Neural progenitor cell (in vitro differentiated cells): ENCODE measurements at regions not wholly inside any gene's neighbourhood (a gene's known extent, or its start where the extent isn't known, plus 50 kb on each side); places are given as distances from the start of the nearest gene placed in this dataset.

ENCODE experiments used
- DNase-seq: peaks from one replicate; pipeline ENCODE4 v3.0.0-alpha.2; 2016; ENCODE audit warnings: low spot score
- H2AFZ ChIP-seq: fragments of 200-600 bp; sonication (generic); replicated peaks from 2 replicates; pipeline ENCODE4 v1.6.1; 2016; ENCODE audit warnings: antibody characterized with exemption
- H3F3A ChIP-seq: fragments of 200-600 bp; sonication (generic); 2 replicates; pipeline ENCODE4 v1.6.1; 2016; ENCODE audit warnings: antibody characterized with exemption, low read depth
- H3K27ac ChIP-seq: fragments of 200-600 bp; sonication (generic); 2 replicates; pipeline ENCODE4 v1.5.1; 2016; ENCODE audit warnings: mild to moderate bottlenecking
- H3K27me3 ChIP-seq: fragments of 200-600 bp; sonication (generic); 2 replicates; pipeline ENCODE4 v1.6.1; 2016; ENCODE audit warnings: mild to moderate bottlenecking, moderate library complexity
- H3K36me3 ChIP-seq: fragments of 200-600 bp; sonication (generic); 2 replicates; pipeline ENCODE4 v1.5.1; 2016
- H3K4me1 ChIP-seq: fragments of 200-600 bp; sonication (generic); 2 replicates; pipeline ENCODE4 v1.6.1; 2016; ENCODE audit warnings: mixed run types
- H3K4me2 ChIP-seq: fragments of 200-600 bp; sonication (generic); 2 replicates; pipeline ENCODE4 v1.6.1; 2016
- H3K4me3 ChIP-seq: fragments of 200-600 bp; sonication (generic); 2 replicates; pipeline ENCODE4 v1.5.1; 2016
- H3K79me2 ChIP-seq: fragments of 200-600 bp; sonication (generic); 2 replicates; pipeline ENCODE4 v1.6.1; 2016; ENCODE audit warnings: low read depth
- H3K9ac ChIP-seq: fragments of 200-600 bp; sonication (generic); 2 replicates; pipeline ENCODE4 v1.6.1; 2016
- H3K9me3 ChIP-seq: fragments of 200-600 bp; sonication (generic); 2 replicates; pipeline ENCODE4 v1.5.1; 2016; ENCODE audit warnings: low read depth
- H4K20me1 ChIP-seq: fragments of 200-600 bp; sonication (generic); 2 replicates; pipeline ENCODE4 v1.6.1; 2016; ENCODE audit warnings: low read depth
- H3K27ac Mint-ChIP-seq: 3 replicates; pipeline ENCODE4 v1.8.0; 2021; ENCODE audit warnings: mixed read lengths
- H3K27me3 Mint-ChIP-seq: 2 replicates; pipeline ENCODE4 v1.8.0; 2022; ENCODE audit warnings: low read depth, mild to moderate bottlenecking, inconsistent platforms, moderate library complexity, mixed read lengths; ENCODE audit not compliant: insufficient read depth
- H3K36me3 Mint-ChIP-seq: 3 replicates; pipeline ENCODE4 v1.8.0; 2021; ENCODE audit warnings: mixed read lengths
- H3K4me1 Mint-ChIP-seq: 3 replicates; pipeline ENCODE4 v1.8.0; 2021; ENCODE audit warnings: mixed read lengths
- H3K4me3 Mint-ChIP-seq: 3 replicates; pipeline ENCODE4 v1.8.0; 2021; ENCODE audit warnings: mild to moderate bottlenecking, moderate library complexity, mixed read lengths
- H3K9me3 Mint-ChIP-seq: 3 replicates; pipeline ENCODE4 v1.8.0; 2020; ENCODE audit warnings: mixed read lengths
- EZH2 ChIP-seq: fragments of 200-600 bp; sonication (generic); IDR thresholded peaks from 2 replicates; pipeline ENCODE4 v1.6.1; 2017; ENCODE audit warnings: antibody characterized with exemption, mild to moderate bottlenecking, moderate library complexity
- EZH2phosphoT487 ChIP-seq: fragments of 200-600 bp; sonication (generic); IDR thresholded peaks from 2 replicates; pipeline ENCODE4 v1.6.1; 2017; ENCODE audit warnings: antibody characterized with exemption
- TF ChIP-seq, protein P1 (sequence below): fragments of 200-600 bp; sonication (generic); IDR thresholded peaks from 2 replicates; pipeline ENCODE4 v1.5.1; 2017; ENCODE audit warnings: antibody characterized with exemption, mild to moderate bottlenecking

DNA sequence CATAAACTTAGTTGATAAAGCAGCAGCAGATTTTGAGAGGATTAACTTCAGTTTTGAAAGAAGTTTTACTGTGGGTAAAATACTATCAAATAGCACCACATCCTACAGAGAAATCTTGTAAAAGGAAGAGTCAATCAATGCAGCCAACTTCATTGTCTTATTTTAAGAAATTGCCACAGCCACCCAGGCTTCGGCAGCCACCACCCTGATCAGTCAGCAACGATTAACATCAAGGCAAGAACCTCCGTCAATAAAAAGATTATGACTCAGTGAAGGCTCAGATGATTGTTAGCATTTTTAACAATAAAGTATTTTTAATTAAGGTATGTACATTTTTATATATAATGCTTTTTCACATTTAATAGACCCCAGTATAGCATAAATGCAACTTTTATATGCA is 122.3 kb upstream of the NR4A3 start:
- no peaks in the 10 kb centered on the region for H3K36me3 Mint-ChIP-seq
- no peaks in the 10 kb centered on the region for H3K27me3 ChIP-seq

DNA sequence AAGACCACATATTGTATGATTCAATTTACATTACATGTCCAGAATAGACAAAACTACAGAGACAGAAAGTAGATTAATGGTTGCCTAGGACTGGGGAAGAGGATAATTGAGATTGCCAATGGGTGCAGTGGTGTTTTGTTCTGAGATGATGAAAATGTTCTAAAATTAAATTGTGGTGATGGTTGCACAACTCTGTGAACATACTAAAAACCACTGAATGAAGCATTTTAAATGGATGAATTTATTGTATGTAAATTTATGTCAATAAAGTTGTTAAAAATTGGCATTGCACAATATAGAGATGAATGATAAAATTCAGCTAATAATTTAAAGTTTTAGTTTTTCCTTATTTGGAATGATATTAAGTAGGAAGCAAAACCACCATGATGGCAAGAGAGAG is 109.5 kb upstream of the NR4A3 start:
- Histone ChIP-seq H3K9ac (no peak overlapping the region), H3K27me3 (no peaks in the 10 kb centered on the region), H3K4me1 (no peaks in the 10 kb centered on the region), H3K4me2 (no peak overlapping the region), H3F3A (no peaks in the 10 kb centered on the region), H4K20me1 (no peaks in the 10 kb centered on the region), H3K9me3 (no peaks in the 10 kb centered on the region), H3K27ac (no peak overlapping the region), H3K36me3 (no peaks in the 10 kb centered on the region), H2AFZ (no peak overlapping the region), H3K4me3 (no peak overlapping the region), H3K79me2 (no peaks in the 10 kb centered on the region)
- no peak for DNase-seq
- Mint-ChIP-seq H3K36me3 (no peaks in the 10 kb centered on the region), H3K27me3 (no peaks in the 10 kb centered on the region), H3K27ac (no peak overlapping the region), H3K4me1 (no peaks in the 10 kb centered on the region), H3K9me3 (no peaks in the 10 kb centered on the region), H3K4me3 (no peak overlapping the region)
- TF ChIP-seq EZH2phosphoT487: no peak
- TF ChIP-seq, protein P1, sequence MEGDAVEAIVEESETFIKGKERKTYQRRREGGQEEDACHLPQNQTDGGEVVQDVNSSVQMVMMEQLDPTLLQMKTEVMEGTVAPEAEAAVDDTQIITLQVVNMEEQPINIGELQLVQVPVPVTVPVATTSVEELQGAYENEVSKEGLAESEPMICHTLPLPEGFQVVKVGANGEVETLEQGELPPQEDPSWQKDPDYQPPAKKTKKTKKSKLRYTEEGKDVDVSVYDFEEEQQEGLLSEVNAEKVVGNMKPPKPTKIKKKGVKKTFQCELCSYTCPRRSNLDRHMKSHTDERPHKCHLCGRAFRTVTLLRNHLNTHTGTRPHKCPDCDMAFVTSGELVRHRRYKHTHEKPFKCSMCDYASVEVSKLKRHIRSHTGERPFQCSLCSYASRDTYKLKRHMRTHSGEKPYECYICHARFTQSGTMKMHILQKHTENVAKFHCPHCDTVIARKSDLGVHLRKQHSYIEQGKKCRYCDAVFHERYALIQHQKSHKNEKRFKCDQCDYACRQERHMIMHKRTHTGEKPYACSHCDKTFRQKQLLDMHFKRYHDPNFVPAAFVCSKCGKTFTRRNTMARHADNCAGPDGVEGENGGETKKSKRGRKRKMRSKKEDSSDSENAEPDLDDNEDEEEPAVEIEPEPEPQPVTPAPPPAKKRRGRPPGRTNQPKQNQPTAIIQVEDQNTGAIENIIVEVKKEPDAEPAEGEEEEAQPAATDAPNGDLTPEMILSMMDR: no peak

More for the DNA sequence above, 122.3 kb upstream of the NR4A3 start:
- no peaks in the 10 kb centered on the region for H3F3A ChIP-seq
- no peaks in the 10 kb centered on the region for H3K4me1 ChIP-seq
- H3K9ac ChIP-seq: no peak overlapping the region
- no peak overlapping the region for H3K4me3 Mint-ChIP-seq
- DNase-seq: no peak
- H2AFZ ChIP-seq: no peak overlapping the region
- no peaks in the 10 kb centered on the region for H3K36me3 ChIP-seq
- no peak overlapping the region for H3K27ac Mint-ChIP-seq
- no peaks in the 10 kb centered on the region for H4K20me1 ChIP-seq
- no peaks in the 10 kb centered on the region for H3K4me1 Mint-ChIP-seq
- H3K27me3 Mint-ChIP-seq: peaks cover 5% of the 10 kb centered on the region
- no peak overlapping the region for H3K4me2 ChIP-seq
- no peak overlapping the region for H3K27ac ChIP-seq
- H3K9me3 Mint-ChIP-seq: peaks cover 7% of the 10 kb centered on the region
- no peaks in the 10 kb centered on the region for H3K9me3 ChIP-seq
- H3K79me2 ChIP-seq: no peaks in the 10 kb centered on the region
- TF ChIP-seq EZH2 (no peak), EZH2phosphoT487 (no peak)
- TF ChIP-seq, protein P1: no peak
- H3K4me3 ChIP-seq: no peak overlapping the region

DNA sequence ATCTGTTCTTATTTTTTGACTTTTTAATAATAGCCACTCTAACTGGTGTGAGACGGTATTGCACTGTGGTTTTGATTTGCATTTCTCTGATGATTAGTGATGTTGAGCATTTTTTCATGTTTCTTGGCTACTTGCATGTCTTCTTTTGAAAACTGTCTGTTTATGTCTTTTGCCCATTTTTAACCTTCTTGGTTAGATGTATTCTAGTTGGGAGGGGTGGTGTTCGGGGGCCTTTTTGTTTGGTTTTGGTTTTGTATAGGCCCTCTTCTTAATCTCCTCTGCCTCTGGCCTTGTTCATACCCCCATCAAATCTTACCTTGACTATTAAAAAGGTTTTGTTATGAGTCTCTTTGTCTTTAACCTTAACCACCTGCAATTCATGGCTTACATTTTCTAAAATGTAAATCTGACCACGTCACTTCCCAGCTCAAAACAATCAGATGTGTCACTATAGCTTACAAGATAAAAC is 107.8 kb upstream of the NR4A3 start:
- no peak overlapping the region for H3K27ac Mint-ChIP-seq
- no peak overlapping the region for H3K4me3 Mint-ChIP-seq
- Histone ChIP-seq H3F3A (no peaks in the 10 kb centered on the region), H3K4me3 (no peak overlapping the region), H4K20me1 (no peaks in the 10 kb centered on the region), H3K9me3 (no peaks in the 10 kb centered on the region), H3K79me2 (no peaks in the 10 kb centered on the region), H2AFZ (no peak overlapping the region), H3K4me2 (no peak overlapping the region), H3K36me3 (no peaks in the 10 kb centered on the region), H3K27ac (no peak overlapping the region), H3K4me1 (no peaks in the 10 kb centered on the region), H3K9ac (no peak overlapping the region), H3K27me3 (no peaks in the 10 kb centered on the region)
- H3K9me3 Mint-ChIP-seq: no peaks in the 10 kb centered on the region
- no peaks in the 10 kb centered on the region for H3K27me3 Mint-ChIP-seq
- no peaks in the 10 kb centered on the region for H3K36me3 Mint-ChIP-seq
- TF ChIP-seq EZH2 (no peak), EZH2phosphoT487 (no peak)
- TF ChIP-seq, protein P1: no peak
- H3K4me1 Mint-ChIP-seq: no peaks in the 10 kb centered on the region
- no peak for DNase-seq
